HEK293 (cell line): ENCODE measurements at regions not wholly inside any gene's neighbourhood (a gene's known extent, or its start where the extent isn't known, plus 50 kb on each side); places are given as distances from the start of the nearest gene placed in this dataset.

ENCODE experiments used
- ZNF174 ChIP-seq: fragments of 450-650 bp; formaldehyde crosslinking; IDR thresholded peaks from 2 replicates; pipeline ENCODE4 v1.5.0; 2017; ENCODE audit warnings: missing biosample characterization, mild to moderate bottlenecking, missing genetic modification characterization
- ZNF623 ChIP-seq: fragments of 450-650 bp; formaldehyde crosslinking; IDR thresholded peaks from 2 replicates; pipeline ENCODE4 v1.5.1; 2016; ENCODE audit warnings: missing biosample characterization, missing genetic modification characterization
- ZNF677 ChIP-seq: fragments of 450-650 bp; IDR thresholded peaks from 2 replicates; pipeline ENCODE4 v1.5.0; 2018; ENCODE audit warnings: missing biosample characterization, mild to moderate bottlenecking, missing genetic modification characterization, moderate library complexity
- TF ChIP-seq, protein P1 (sequence below): fragments of 450-650 bp; formaldehyde crosslinking; IDR thresholded peaks from 2 replicates; pipeline ENCODE4 v1.5.1; 2016; ENCODE audit warnings: missing biosample characterization, missing genetic modification characterization

DNA sequence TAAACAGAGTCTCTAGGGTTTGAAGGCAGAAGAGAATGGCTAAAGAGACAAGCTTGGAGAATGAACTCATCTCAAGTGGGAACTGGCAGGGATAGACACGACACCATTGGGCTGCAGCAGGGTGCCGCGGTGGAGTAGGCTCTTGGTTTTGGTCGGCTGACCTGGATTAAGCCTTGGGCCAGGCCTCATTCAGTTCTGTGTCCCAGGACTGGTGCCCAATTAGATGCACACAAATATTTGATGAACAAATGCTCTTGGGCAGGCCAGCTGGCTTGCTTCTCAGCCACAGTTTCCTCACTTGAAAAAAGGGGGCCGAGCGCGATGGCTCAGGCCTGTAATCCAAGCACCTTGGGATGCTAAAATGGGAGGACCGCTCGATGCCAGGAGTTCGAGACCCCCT is 53.4 kb upstream of the CITED4 start:
- TF ChIP-seq ZNF623 (tag by site-specific recombination) (no peak), ZNF677 (tag by site-specific recombination) (no peak), ZNF174 (tag by site-specific recombination) (no peak)
- TF ChIP-seq, protein P1, sequence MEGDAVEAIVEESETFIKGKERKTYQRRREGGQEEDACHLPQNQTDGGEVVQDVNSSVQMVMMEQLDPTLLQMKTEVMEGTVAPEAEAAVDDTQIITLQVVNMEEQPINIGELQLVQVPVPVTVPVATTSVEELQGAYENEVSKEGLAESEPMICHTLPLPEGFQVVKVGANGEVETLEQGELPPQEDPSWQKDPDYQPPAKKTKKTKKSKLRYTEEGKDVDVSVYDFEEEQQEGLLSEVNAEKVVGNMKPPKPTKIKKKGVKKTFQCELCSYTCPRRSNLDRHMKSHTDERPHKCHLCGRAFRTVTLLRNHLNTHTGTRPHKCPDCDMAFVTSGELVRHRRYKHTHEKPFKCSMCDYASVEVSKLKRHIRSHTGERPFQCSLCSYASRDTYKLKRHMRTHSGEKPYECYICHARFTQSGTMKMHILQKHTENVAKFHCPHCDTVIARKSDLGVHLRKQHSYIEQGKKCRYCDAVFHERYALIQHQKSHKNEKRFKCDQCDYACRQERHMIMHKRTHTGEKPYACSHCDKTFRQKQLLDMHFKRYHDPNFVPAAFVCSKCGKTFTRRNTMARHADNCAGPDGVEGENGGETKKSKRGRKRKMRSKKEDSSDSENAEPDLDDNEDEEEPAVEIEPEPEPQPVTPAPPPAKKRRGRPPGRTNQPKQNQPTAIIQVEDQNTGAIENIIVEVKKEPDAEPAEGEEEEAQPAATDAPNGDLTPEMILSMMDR (tag by site-specific recombination): no peak
